ENCODE measurements at regions not wholly inside any gene's neighbourhood (a gene's known extent, or its start where the extent isn't known, plus 50 kb on each side); places are given as distances from the start of the nearest gene placed in this dataset.
"Not testable (repeated sequence)": the region's sequence is repeated elsewhere in the genome, so short reads cannot be mapped to it uniquely, and the experiment has no call there.

- peak overlapping the region; percentile 3 for H3K4me3 ChIP-seq (ENCODE audit: low read depth, low read length)
- TF ChIP-seq CTCF (conservative IDR thresholded peaks at IDR 0.05; ENCODE audit: low read depth, low read length): no peak
- no peak for DNase-seq (ENCODE audit: low read depth)
These were observed 150.3 kb downstream of the KCNJ18 start for GRCh38 chr17:21842332-21843317.

GRCh38 chr17:21843318-21843865 is 151.1 kb downstream of the KCNJ18 start:
- no peak for DNase-seq (ENCODE audit: low read depth)
- no peak for TF ChIP-seq CTCF (conservative IDR thresholded peaks at IDR 0.05; ENCODE audit: low read depth, low read length)
- H3K4me3 ChIP-seq (ENCODE audit: low read depth, low read length): no peak overlapping the region

- TF ChIP-seq CTCF (conservative IDR thresholded peaks at IDR 0.05; ENCODE audit: low read depth, low read length): no peak
- no peak for DNase-seq (ENCODE audit: low read depth)
- no peak overlapping the region for H3K4me3 ChIP-seq (ENCODE audit: low read depth, low read length)
These were observed 151.7 kb downstream of the KCNJ18 start for GRCh38 chr17:21843951-21844590.

- not testable (repeated sequence) for H3K4me3 ChIP-seq (ENCODE audit: low read depth, low read length); DNase-seq (ENCODE audit: low read depth)
These were observed 156.2 kb downstream of the KCNJ18 start for GRCh38 chr17:21848510-21848909.

- not testable (repeated sequence) for DNase-seq (ENCODE audit: low read depth); H3K4me3 ChIP-seq (ENCODE audit: low read depth, low read length)
These were observed 156.7 kb downstream of the KCNJ18 start for GRCh38 chr17:21849030-21849429.

- not testable (repeated sequence) for H3K4me3 ChIP-seq (ENCODE audit: low read depth, low read length); DNase-seq (ENCODE audit: low read depth)
These were observed 158.3 kb downstream of the KCNJ18 start for GRCh38 chr17:21850614-21851013.

Measured in choroid plexus epithelial cell (primary cell).